ENCODE measurements at regions not wholly inside any gene's neighbourhood (a gene's known extent, or its start where the extent isn't known, plus 50 kb on each side); places are given as distances from the start of the nearest gene placed in this dataset.

- TF ChIP-seq, protein P1, sequence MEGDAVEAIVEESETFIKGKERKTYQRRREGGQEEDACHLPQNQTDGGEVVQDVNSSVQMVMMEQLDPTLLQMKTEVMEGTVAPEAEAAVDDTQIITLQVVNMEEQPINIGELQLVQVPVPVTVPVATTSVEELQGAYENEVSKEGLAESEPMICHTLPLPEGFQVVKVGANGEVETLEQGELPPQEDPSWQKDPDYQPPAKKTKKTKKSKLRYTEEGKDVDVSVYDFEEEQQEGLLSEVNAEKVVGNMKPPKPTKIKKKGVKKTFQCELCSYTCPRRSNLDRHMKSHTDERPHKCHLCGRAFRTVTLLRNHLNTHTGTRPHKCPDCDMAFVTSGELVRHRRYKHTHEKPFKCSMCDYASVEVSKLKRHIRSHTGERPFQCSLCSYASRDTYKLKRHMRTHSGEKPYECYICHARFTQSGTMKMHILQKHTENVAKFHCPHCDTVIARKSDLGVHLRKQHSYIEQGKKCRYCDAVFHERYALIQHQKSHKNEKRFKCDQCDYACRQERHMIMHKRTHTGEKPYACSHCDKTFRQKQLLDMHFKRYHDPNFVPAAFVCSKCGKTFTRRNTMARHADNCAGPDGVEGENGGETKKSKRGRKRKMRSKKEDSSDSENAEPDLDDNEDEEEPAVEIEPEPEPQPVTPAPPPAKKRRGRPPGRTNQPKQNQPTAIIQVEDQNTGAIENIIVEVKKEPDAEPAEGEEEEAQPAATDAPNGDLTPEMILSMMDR (IDR thresholded peaks at IDR 0.05) = no peak
- TF ChIP-seq POLR2A (IDR thresholded peaks at IDR 0.05) (no peak), EP300 (IDR thresholded peaks at IDR 0.05) (no peak)
Measured at GRCh38 chr12:45502481-45503128, 226.9 kb upstream of the ARID2 start.

Measured in gastroesophageal sphincter (tissue), 3 donors.